Nephron (organoid): ENCODE measurements at regions not wholly inside any gene's neighbourhood (a gene's known extent, or its start where the extent isn't known, plus 50 kb on each side); places are given as distances from the start of the nearest gene placed in this dataset.

ENCODE experiments used
- H3K27ac Mint-ChIP-seq, 3 experiments: 2 replicates each; pipeline ENCODE4 v1.8.0; 2020; ENCODE audit warnings: mixed read lengths in 3 of 3, mild to moderate bottlenecking in 2 of 3, moderate library complexity in 1 of 3
- H3K27me3 Mint-ChIP-seq: 2 replicates; pipeline ENCODE4 v1.8.0; 2021; ENCODE audit warnings: low read depth, mild to moderate bottlenecking, moderate library complexity, mixed read lengths
- H3K36me3 Mint-ChIP-seq: 2 replicates; pipeline ENCODE4 v1.8.0; 2020; ENCODE audit warnings: low read depth, mixed read lengths
- H3K4me1 Mint-ChIP-seq: 2 replicates; pipeline ENCODE4 v1.8.0; 2020; ENCODE audit warnings: mixed read lengths
- H3K4me3 Mint-ChIP-seq, 3 experiments: 2 replicates each; pipeline ENCODE4 v1.8.0; 2020; ENCODE audit warnings: mild to moderate bottlenecking in 3 of 3, mixed read lengths in 3 of 3, moderate library complexity in 2 of 3
- H3K9me3 Mint-ChIP-seq: 2 replicates; pipeline ENCODE4 v1.8.0; 2020; ENCODE audit warnings: mixed read lengths
- CTCF ChIP-seq, 3 experiments: fragments of 200-600 bp; sonication (generic); IDR thresholded peaks; one replicate each; pipeline ENCODE4 v1.5.0; 2021; ENCODE audit warnings: antibody characterized with exemption in 3 of 3; ENCODE audit not compliant: unreplicated experiment in 3 of 3

GRCh38 chr4:170777663-170778062, 687.9 kb upstream of the AADAT start:
- no peak for TF ChIP-seq CTCF (IDR thresholded peaks at IDR 0.05; ENCODE audit: unreplicated experiment in 3 of 3)
- no peaks in the 10 kb centered on the region for H3K36me3 Mint-ChIP-seq
- no peak overlapping the region for H3K4me3 Mint-ChIP-seq
- H3K4me1 Mint-ChIP-seq = no peaks in the 10 kb centered on the region
- H3K27ac Mint-ChIP-seq = no peak overlapping the region
- H3K9me3 Mint-ChIP-seq = no peaks in the 10 kb centered on the region
- no peaks in the 10 kb centered on the region for H3K27me3 Mint-ChIP-seq

GRCh38 chr4:170776983-170777382, 687.2 kb upstream of the AADAT start:
- TF ChIP-seq CTCF (IDR thresholded peaks at IDR 0.05; ENCODE audit: unreplicated experiment in 3 of 3) = no peak
- no peaks in the 10 kb centered on the region for H3K36me3 Mint-ChIP-seq
- H3K9me3 Mint-ChIP-seq = no peaks in the 10 kb centered on the region
- no peaks in the 10 kb centered on the region for H3K27me3 Mint-ChIP-seq
- no peak overlapping the region for H3K27ac Mint-ChIP-seq
- no peak overlapping the region for H3K4me3 Mint-ChIP-seq
- H3K4me1 Mint-ChIP-seq = no peaks in the 10 kb centered on the region

- no peak overlapping the region for H3K27ac Mint-ChIP-seq
Observed at GRCh38 chr4:170775851-170776250, 686.1 kb upstream of the AADAT start.

GRCh38 chr4:170773709-170774273, 684.0 kb upstream of the AADAT start:
- no peaks in the 10 kb centered on the region for H3K4me1 Mint-ChIP-seq
- no peak overlapping the region for H3K4me3 Mint-ChIP-seq
- no peak for TF ChIP-seq CTCF (IDR thresholded peaks at IDR 0.05; ENCODE audit: unreplicated experiment in 3 of 3)
- no peaks in the 10 kb centered on the region for H3K36me3 Mint-ChIP-seq
- H3K9me3 Mint-ChIP-seq = no peaks in the 10 kb centered on the region
- H3K27ac Mint-ChIP-seq = no peak overlapping the region
- no peaks in the 10 kb centered on the region for H3K27me3 Mint-ChIP-seq

More at GRCh38 chr4:170775851-170776250, 686.1 kb upstream of the AADAT start:
- no peaks in the 10 kb centered on the region for H3K36me3 Mint-ChIP-seq
- H3K4me3 Mint-ChIP-seq = no peak overlapping the region
- H3K9me3 Mint-ChIP-seq = no peaks in the 10 kb centered on the region
- H3K4me1 Mint-ChIP-seq = no peaks in the 10 kb centered on the region
- TF ChIP-seq CTCF (IDR thresholded peaks at IDR 0.05; ENCODE audit: unreplicated experiment in 3 of 3) = no peak
- no peaks in the 10 kb centered on the region for H3K27me3 Mint-ChIP-seq

- no peaks in the 10 kb centered on the region for H3K4me1 Mint-ChIP-seq
- TF ChIP-seq CTCF (IDR thresholded peaks at IDR 0.05; ENCODE audit: unreplicated experiment in 3 of 3) = no peak
- no peak overlapping the region for H3K4me3 Mint-ChIP-seq
- no peaks in the 10 kb centered on the region for H3K36me3 Mint-ChIP-seq
- no peak overlapping the region for H3K27ac Mint-ChIP-seq
- H3K9me3 Mint-ChIP-seq = no peaks in the 10 kb centered on the region
- H3K27me3 Mint-ChIP-seq = no peaks in the 10 kb centered on the region
Observed at GRCh38 chr4:170772429-170772828, 682.7 kb upstream of the AADAT start.

GRCh38 chr4:170770664-170771063, 680.9 kb upstream of the AADAT start:
- H3K4me1 Mint-ChIP-seq = no peaks in the 10 kb centered on the region
- no peak overlapping the region for H3K27ac Mint-ChIP-seq
- no peaks in the 10 kb centered on the region for H3K36me3 Mint-ChIP-seq
- TF ChIP-seq CTCF (IDR thresholded peaks at IDR 0.05; ENCODE audit: unreplicated experiment in 3 of 3) = no peak
- no peaks in the 10 kb centered on the region for H3K9me3 Mint-ChIP-seq
- no peaks in the 10 kb centered on the region for H3K27me3 Mint-ChIP-seq
- no peak overlapping the region for H3K4me3 Mint-ChIP-seq
